ENCODE measurements at regions not wholly inside any gene's neighbourhood (a gene's known extent, or its start where the extent isn't known, plus 50 kb on each side); places are given as distances from the start of the nearest gene placed in this dataset.

DNA sequence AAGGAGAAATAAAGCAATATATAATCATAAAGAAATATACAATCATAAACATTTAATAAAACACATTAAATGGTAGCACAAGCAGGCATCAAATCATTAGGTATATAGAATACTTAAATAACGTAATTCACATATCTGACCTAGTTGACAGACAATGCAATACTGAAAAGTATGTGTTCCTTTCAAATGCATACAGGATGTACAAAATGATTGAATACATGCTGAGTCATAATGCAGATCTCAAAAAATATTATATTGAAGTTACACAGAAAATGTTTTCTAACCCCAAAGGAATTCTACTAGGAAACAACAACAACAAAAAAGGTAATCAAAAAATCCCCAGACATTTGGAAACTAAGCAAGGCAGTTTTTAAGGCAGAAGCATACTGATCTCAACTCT is 1072.0 kb upstream of the INTU start:
- TF ChIP-seq, protein P1, sequence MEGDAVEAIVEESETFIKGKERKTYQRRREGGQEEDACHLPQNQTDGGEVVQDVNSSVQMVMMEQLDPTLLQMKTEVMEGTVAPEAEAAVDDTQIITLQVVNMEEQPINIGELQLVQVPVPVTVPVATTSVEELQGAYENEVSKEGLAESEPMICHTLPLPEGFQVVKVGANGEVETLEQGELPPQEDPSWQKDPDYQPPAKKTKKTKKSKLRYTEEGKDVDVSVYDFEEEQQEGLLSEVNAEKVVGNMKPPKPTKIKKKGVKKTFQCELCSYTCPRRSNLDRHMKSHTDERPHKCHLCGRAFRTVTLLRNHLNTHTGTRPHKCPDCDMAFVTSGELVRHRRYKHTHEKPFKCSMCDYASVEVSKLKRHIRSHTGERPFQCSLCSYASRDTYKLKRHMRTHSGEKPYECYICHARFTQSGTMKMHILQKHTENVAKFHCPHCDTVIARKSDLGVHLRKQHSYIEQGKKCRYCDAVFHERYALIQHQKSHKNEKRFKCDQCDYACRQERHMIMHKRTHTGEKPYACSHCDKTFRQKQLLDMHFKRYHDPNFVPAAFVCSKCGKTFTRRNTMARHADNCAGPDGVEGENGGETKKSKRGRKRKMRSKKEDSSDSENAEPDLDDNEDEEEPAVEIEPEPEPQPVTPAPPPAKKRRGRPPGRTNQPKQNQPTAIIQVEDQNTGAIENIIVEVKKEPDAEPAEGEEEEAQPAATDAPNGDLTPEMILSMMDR (IDR thresholded peaks at IDR 0.05; ENCODE audit: borderline replicate concordance, extremely low read depth, low read length, poor library complexity, severe bottlenecking), result no peak
- no peak for TF ChIP-seq EZH2 (IDR thresholded peaks at IDR 0.05; ENCODE audit: borderline replicate concordance, low read depth, low read length, severe bottlenecking)
